ENCODE measurements at regions not wholly inside any gene's neighbourhood (a gene's known extent, or its start where the extent isn't known, plus 50 kb on each side); places are given as distances from the start of the nearest gene placed in this dataset.
"Not testable (repeated sequence)": the region's sequence is repeated elsewhere in the genome, so short reads cannot be mapped to it uniquely, and the experiment has no call there.

GRCh38 chr22:25409240-25409639 is 155.2 kb upstream of the GRK3 start:
- no peak overlapping the region for H3K9ac ChIP-seq (ENCODE audit: low read depth, low read length)
- no peak overlapping the region for H3K4me3 ChIP-seq (ENCODE audit: low read length)
- H3K36me3 ChIP-seq (ENCODE audit: insufficient read depth, low read length) = no peaks in the 10 kb centered on the region
- no peaks in the 10 kb centered on the region for H3K9me3 ChIP-seq (replicated peaks; ENCODE audit: low read length)
- peaks cover 5% of the 10 kb centered on the region for H3K4me1 ChIP-seq (ENCODE audit: control insufficient read depth, insufficient read depth, low read length)
- H3K4me2 ChIP-seq (ENCODE audit: low read length) = no peak overlapping the region
- H3K27me3 ChIP-seq (ENCODE audit: control insufficient read depth, insufficient read depth, low read length) = no peaks in the 10 kb centered on the region

GRCh38 chr22:25410849-25411248 is 153.6 kb upstream of the GRK3 start:
- no peaks in the 10 kb centered on the region for H3K36me3 ChIP-seq (ENCODE audit: insufficient read depth, low read length)
- no peaks in the 10 kb centered on the region for H3K9me3 ChIP-seq (replicated peaks; ENCODE audit: low read length)
- no peak overlapping the region for H3K9ac ChIP-seq (ENCODE audit: low read depth, low read length)
- no peak overlapping the region for H3K4me2 ChIP-seq (ENCODE audit: low read length)
- no peak overlapping the region for H3K4me3 ChIP-seq (ENCODE audit: low read length)
- peaks cover 7% of the 10 kb centered on the region for H3K27me3 ChIP-seq (ENCODE audit: control insufficient read depth, insufficient read depth, low read length)
- peaks cover 1% of the 10 kb centered on the region for H3K4me1 ChIP-seq (ENCODE audit: control insufficient read depth, insufficient read depth, low read length)

- no peak overlapping the region for H3K4me2 ChIP-seq (ENCODE audit: low read length)
These were observed 150.9 kb upstream of the GRK3 start for GRCh38 chr22:25413620-25414019.

GRCh38 chr22:25415731-25416130 is 148.7 kb upstream of the GRK3 start:
- H3K4me3 ChIP-seq (ENCODE audit: low read length); H3K9ac ChIP-seq (ENCODE audit: low read depth, low read length); H3K4me2 ChIP-seq (ENCODE audit: low read length); H3K36me3 ChIP-seq (ENCODE audit: insufficient read depth, low read length); H3K4me1 ChIP-seq (ENCODE audit: control insufficient read depth, insufficient read depth, low read length); H3K9me3 ChIP-seq (replicated peaks; ENCODE audit: low read length): not testable (repeated sequence)
- peaks cover 38% of the 10 kb centered on the region for H3K27me3 ChIP-seq (ENCODE audit: control insufficient read depth, insufficient read depth, low read length)

More at GRCh38 chr22:25413620-25414019, 150.9 kb upstream of the GRK3 start:
- Histone ChIP-seq H3K9ac (ENCODE audit: low read depth, low read length) (no peak overlapping the region), H3K9me3 (replicated peaks; ENCODE audit: low read length) (no peaks in the 10 kb centered on the region), H3K4me1 (ENCODE audit: control insufficient read depth, insufficient read depth, low read length) (no peaks in the 10 kb centered on the region), H3K36me3 (ENCODE audit: insufficient read depth, low read length) (no peaks in the 10 kb centered on the region), H3K27me3 (ENCODE audit: control insufficient read depth, insufficient read depth, low read length) (peaks cover 19% of the 10 kb centered on the region), H3K4me3 (ENCODE audit: low read length) (no peak overlapping the region)

- not testable (repeated sequence) for H3K9me3 ChIP-seq (replicated peaks; ENCODE audit: low read length); H3K4me3 ChIP-seq (ENCODE audit: low read length); H3K9ac ChIP-seq (ENCODE audit: low read depth, low read length); H3K4me1 ChIP-seq (ENCODE audit: control insufficient read depth, insufficient read depth, low read length); H3K36me3 ChIP-seq (ENCODE audit: insufficient read depth, low read length); H3K4me2 ChIP-seq (ENCODE audit: low read length)
- peaks cover 59% of the 10 kb centered on the region for H3K27me3 ChIP-seq (ENCODE audit: control insufficient read depth, insufficient read depth, low read length)
These were observed 146.6 kb upstream of the GRK3 start for GRCh38 chr22:25417826-25418225.

- H3K27me3 ChIP-seq (ENCODE audit: control insufficient read depth, insufficient read depth, low read length) = peaks cover 63% of the 10 kb centered on the region
These were observed 145.0 kb upstream of the GRK3 start for GRCh38 chr22:25419247-25420113.

GRCh38 chr22:25420114-25420441 is 144.4 kb upstream of the GRK3 start:
- not testable (repeated sequence) for H3K4me2 ChIP-seq (ENCODE audit: low read length); H3K9ac ChIP-seq (ENCODE audit: low read depth, low read length); H3K4me1 ChIP-seq (ENCODE audit: control insufficient read depth, insufficient read depth, low read length); H3K4me3 ChIP-seq (ENCODE audit: low read length); H3K36me3 ChIP-seq (ENCODE audit: insufficient read depth, low read length); H3K9me3 ChIP-seq (replicated peaks; ENCODE audit: low read length)
- peaks cover 62% of the 10 kb centered on the region for H3K27me3 ChIP-seq (ENCODE audit: control insufficient read depth, insufficient read depth, low read length)

More at GRCh38 chr22:25419247-25420113, 145.0 kb upstream of the GRK3 start:
- no peaks in the 10 kb centered on the region for H3K9me3 ChIP-seq (replicated peaks; ENCODE audit: low read length)
- H3K4me2 ChIP-seq (ENCODE audit: low read length) = peak overlapping the region; percentile 72
- H3K4me3 ChIP-seq (ENCODE audit: low read length) = peak overlapping the region; percentile 37
- no peak overlapping the region for H3K9ac ChIP-seq (ENCODE audit: low read depth, low read length)
- H3K4me1 ChIP-seq (ENCODE audit: control insufficient read depth, insufficient read depth, low read length) = no peaks in the 10 kb centered on the region
- H3K36me3 ChIP-seq (ENCODE audit: insufficient read depth, low read length) = no peaks in the 10 kb centered on the region

GRCh38 chr22:25420471-25420924 is 144.0 kb upstream of the GRK3 start:
- Histone ChIP-seq H3K4me3 (ENCODE audit: low read length) (no peak overlapping the region), H3K27me3 (ENCODE audit: control insufficient read depth, insufficient read depth, low read length) (peaks cover 58% of the 10 kb centered on the region), H3K9ac (ENCODE audit: low read depth, low read length) (no peak overlapping the region), H3K4me1 (ENCODE audit: control insufficient read depth, insufficient read depth, low read length) (no peaks in the 10 kb centered on the region), H3K4me2 (ENCODE audit: low read length) (peak overlapping the region; percentile 52), H3K9me3 (replicated peaks; ENCODE audit: low read length) (no peaks in the 10 kb centered on the region), H3K36me3 (ENCODE audit: insufficient read depth, low read length) (no peaks in the 10 kb centered on the region)

- Histone ChIP-seq H3K9me3 (replicated peaks; ENCODE audit: low read length) (no peaks in the 10 kb centered on the region), H3K9ac (ENCODE audit: low read depth, low read length) (no peak overlapping the region), H3K27me3 (ENCODE audit: control insufficient read depth, insufficient read depth, low read length) (peaks cover 62% of the 10 kb centered on the region), H3K4me1 (ENCODE audit: control insufficient read depth, insufficient read depth, low read length) (no peaks in the 10 kb centered on the region), H3K4me2 (ENCODE audit: low read length) (peak overlapping the region; percentile 52), H3K4me3 (ENCODE audit: low read length) (peak overlapping the region; percentile 19), H3K36me3 (ENCODE audit: insufficient read depth, low read length) (no peaks in the 10 kb centered on the region)
These were observed 143.3 kb upstream of the GRK3 start for GRCh38 chr22:25420925-25421904.

- peaks cover 24% of the 10 kb centered on the region for H3K27me3 ChIP-seq (ENCODE audit: control insufficient read depth, insufficient read depth, low read length)
- not testable (repeated sequence) for H3K4me1 ChIP-seq (ENCODE audit: control insufficient read depth, insufficient read depth, low read length); H3K36me3 ChIP-seq (ENCODE audit: insufficient read depth, low read length); H3K4me2 ChIP-seq (ENCODE audit: low read length); H3K9ac ChIP-seq (ENCODE audit: low read depth, low read length); H3K4me3 ChIP-seq (ENCODE audit: low read length); H3K9me3 ChIP-seq (replicated peaks; ENCODE audit: low read length)
These were observed 137.8 kb upstream of the GRK3 start for GRCh38 chr22:25426530-25427308.

All from skeletal muscle satellite cell (primary cell).